Esophagus muscularis mucosa (tissue), 3 donors: ENCODE measurements at regions not wholly inside any gene's neighbourhood (a gene's known extent, or its start where the extent isn't known, plus 50 kb on each side); places are given as distances from the start of the nearest gene placed in this dataset.
"Not testable (repeated sequence)": the region's sequence is repeated elsewhere in the genome, so short reads cannot be mapped to it uniquely, and the experiment has no call there.

Experiments used
- CTCF ChIP-seq, 3 experiments: fragments of 200-600 bp in 2 of 3; fragments of 450-650 bp in 1 of 3; sonication (generic) in 2 of 3; IDR thresholded peaks; one replicate each; pipeline ENCODE4 v1.5.1; 2017 to 2019; ENCODE audit warnings: antibody characterized with exemption in 3 of 3, mild to moderate bottlenecking in 2 of 3, moderate library complexity in 1 of 3
- EP300 ChIP-seq: sonication (generic); formaldehyde crosslinking; IDR thresholded peaks from one replicate; pipeline ENCODE4 v1.6.1; 2017; ENCODE audit warnings: antibody characterized with exemption

GRCh38 chr2:22984152-22984551, 400.8 kb upstream of the KLHL29 start:
- not testable (repeated sequence) for TF ChIP-seq EP300; CTCF (IDR thresholded peaks at IDR 0.05)
